ENCODE measurements at regions not wholly inside any gene's neighbourhood (a gene's known extent, or its start where the extent isn't known, plus 50 kb on each side); places are given as distances from the start of the nearest gene placed in this dataset.

- Histone ChIP-seq H3K4me3 (no peak overlapping the region), H3K27ac (no peak overlapping the region)
Observed at GRCh38 chr14:26982071-26982470, 384.2 kb upstream of the NOVA1 start.

GRCh38 chr14:26984311-26985177 is 386.7 kb upstream of the NOVA1 start:
- H3K4me3 ChIP-seq: no peak overlapping the region
- no peak overlapping the region for H3K27ac ChIP-seq

- Histone ChIP-seq H3K27ac (no peak overlapping the region), H3K4me3 (no peak overlapping the region)
Observed at GRCh38 chr14:26987744-26988363, 390.0 kb upstream of the NOVA1 start.

- H3K4me3 ChIP-seq: no peak overlapping the region
- H3K27ac ChIP-seq: no peak overlapping the region
Observed at GRCh38 chr14:26990946-26991345, 393.1 kb upstream of the NOVA1 start.

- no peak overlapping the region for H3K27ac ChIP-seq
Observed at GRCh38 chr14:26992403-26993115, 394.7 kb upstream of the NOVA1 start.

GRCh38 chr14:26993556-26993955 is 395.7 kb upstream of the NOVA1 start:
- Histone ChIP-seq H3K27ac (no peak overlapping the region), H3K4me3 (no peak overlapping the region)

More at GRCh38 chr14:26992403-26993115, 394.7 kb upstream of the NOVA1 start:
- no peak overlapping the region for H3K4me3 ChIP-seq

- H3K4me3 ChIP-seq: no peak overlapping the region
- H3K27ac ChIP-seq: no peak overlapping the region
Observed at GRCh38 chr14:26995301-26995700, 397.5 kb upstream of the NOVA1 start.

GRCh38 chr14:26996246-26996645 is 398.4 kb upstream of the NOVA1 start:
- H3K27ac ChIP-seq: no peak overlapping the region

GRCh38 chr14:27002179-27002578 is 404.3 kb upstream of the NOVA1 start:
- no peak overlapping the region for H3K4me3 ChIP-seq

More at GRCh38 chr14:26996246-26996645, 398.4 kb upstream of the NOVA1 start:
- H3K4me3 ChIP-seq: no peak overlapping the region

GRCh38 chr14:27006570-27006969 is 408.7 kb upstream of the NOVA1 start:
- Histone ChIP-seq H3K4me3 (no peak overlapping the region), H3K27ac (no peak overlapping the region)

More at GRCh38 chr14:27002179-27002578, 404.3 kb upstream of the NOVA1 start:
- no peak overlapping the region for H3K27ac ChIP-seq

- H3K27ac ChIP-seq: no peak overlapping the region
- no peak overlapping the region for H3K4me3 ChIP-seq
Observed at GRCh38 chr14:27008187-27008586, 410.4 kb upstream of the NOVA1 start.

- Histone ChIP-seq H3K4me3 (no peak overlapping the region), H3K27ac (no peak overlapping the region)
Observed at GRCh38 chr14:27012641-27013040, 414.8 kb upstream of the NOVA1 start.

GRCh38 chr14:27013678-27014077 is 415.8 kb upstream of the NOVA1 start:
- Histone ChIP-seq H3K4me3 (no peak overlapping the region), H3K27ac (no peak overlapping the region)

- Histone ChIP-seq H3K27ac (no peak overlapping the region), H3K4me3 (no peak overlapping the region)
Observed at GRCh38 chr14:27015065-27015464, 417.2 kb upstream of the NOVA1 start.

GRCh38 chr14:27025648-27026047 is 427.8 kb upstream of the NOVA1 start:
- Histone ChIP-seq H3K27ac (no peak overlapping the region), H3K4me3 (no peak overlapping the region)

GRCh38 chr14:27026097-27026496 is 428.3 kb upstream of the NOVA1 start:
- Histone ChIP-seq H3K4me3 (no peak overlapping the region), H3K27ac (no peak overlapping the region)

- Histone ChIP-seq H3K27ac (no peak overlapping the region), H3K4me3 (no peak overlapping the region)
Observed at GRCh38 chr14:27040552-27040951, 442.7 kb upstream of the NOVA1 start.

GRCh38 chr14:27049701-27050100 is 451.9 kb upstream of the NOVA1 start:
- Histone ChIP-seq H3K27ac (no peak overlapping the region), H3K4me3 (no peak overlapping the region)

GRCh38 chr14:27050208-27050607 is 452.4 kb upstream of the NOVA1 start:
- Histone ChIP-seq H3K4me3 (no peak overlapping the region), H3K27ac (no peak overlapping the region)

GRCh38 chr14:27056586-27056985 is 458.8 kb upstream of the NOVA1 start:
- Histone ChIP-seq H3K27ac (no peak overlapping the region), H3K4me3 (no peak overlapping the region)

- Histone ChIP-seq H3K27ac (no peak overlapping the region), H3K4me3 (no peak overlapping the region)
Observed at GRCh38 chr14:27061299-27061698, 463.5 kb upstream of the NOVA1 start.

Measured in skin epidermis (tissue), 12 donors.